ENCODE measurements at regions not wholly inside any gene's neighbourhood (a gene's known extent, or its start where the extent isn't known, plus 50 kb on each side); places are given as distances from the start of the nearest gene placed in this dataset.

DNA sequence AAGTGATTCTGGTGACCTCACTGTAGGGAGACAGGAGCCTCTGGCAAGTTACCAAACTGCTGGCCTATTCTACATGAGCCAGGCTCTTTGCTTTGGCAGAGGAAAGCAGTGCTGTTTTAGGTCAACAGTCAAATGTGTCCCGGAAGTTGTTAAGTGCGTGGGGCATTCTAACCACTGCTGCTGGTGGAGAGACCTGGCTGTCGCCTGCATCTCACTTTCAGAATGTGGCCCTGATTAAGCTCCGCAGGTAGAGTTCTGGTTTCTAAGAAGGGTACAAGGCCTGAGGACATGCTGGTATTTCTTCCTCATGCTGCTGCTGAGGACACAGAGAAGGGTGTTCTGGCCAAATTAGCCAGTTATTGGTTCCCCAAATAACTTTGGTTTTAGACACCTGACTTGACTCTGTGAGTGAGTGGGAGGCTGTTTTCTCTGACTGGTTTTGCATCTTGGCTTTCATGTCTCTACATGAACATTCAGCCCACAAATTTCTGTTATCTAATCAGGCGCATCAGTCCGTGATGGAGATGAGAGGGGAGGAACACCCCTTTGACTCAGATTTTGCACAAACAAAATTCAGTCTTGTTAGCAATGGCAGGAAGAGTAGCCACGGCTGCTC lies 120.8 kb downstream of the LMO4 start:
- TF ChIP-seq, protein P1, sequence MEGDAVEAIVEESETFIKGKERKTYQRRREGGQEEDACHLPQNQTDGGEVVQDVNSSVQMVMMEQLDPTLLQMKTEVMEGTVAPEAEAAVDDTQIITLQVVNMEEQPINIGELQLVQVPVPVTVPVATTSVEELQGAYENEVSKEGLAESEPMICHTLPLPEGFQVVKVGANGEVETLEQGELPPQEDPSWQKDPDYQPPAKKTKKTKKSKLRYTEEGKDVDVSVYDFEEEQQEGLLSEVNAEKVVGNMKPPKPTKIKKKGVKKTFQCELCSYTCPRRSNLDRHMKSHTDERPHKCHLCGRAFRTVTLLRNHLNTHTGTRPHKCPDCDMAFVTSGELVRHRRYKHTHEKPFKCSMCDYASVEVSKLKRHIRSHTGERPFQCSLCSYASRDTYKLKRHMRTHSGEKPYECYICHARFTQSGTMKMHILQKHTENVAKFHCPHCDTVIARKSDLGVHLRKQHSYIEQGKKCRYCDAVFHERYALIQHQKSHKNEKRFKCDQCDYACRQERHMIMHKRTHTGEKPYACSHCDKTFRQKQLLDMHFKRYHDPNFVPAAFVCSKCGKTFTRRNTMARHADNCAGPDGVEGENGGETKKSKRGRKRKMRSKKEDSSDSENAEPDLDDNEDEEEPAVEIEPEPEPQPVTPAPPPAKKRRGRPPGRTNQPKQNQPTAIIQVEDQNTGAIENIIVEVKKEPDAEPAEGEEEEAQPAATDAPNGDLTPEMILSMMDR (conservative IDR thresholded peaks at IDR 0.05 in 1 of 2, IDR thresholded peaks at IDR 0.05 in 1 of 2; ENCODE audit: extremely low read depth in 1 of 2, insufficient read depth in 1 of 2, low read depth in 1 of 2, low read length in 2 of 2), result no peak
- no peak for TF ChIP-seq EZH2 (IDR thresholded peaks at IDR 0.05; ENCODE audit: borderline replicate concordance, low read length)
